GM21786 (cell line): ENCODE measurements at regions not wholly inside any gene's neighbourhood (a gene's known extent, or its start where the extent isn't known, plus 50 kb on each side); places are given as distances from the start of the nearest gene placed in this dataset.
A peak's percentile ranks its signal among the peaks of the same experiment; 100 is the strongest.
"Not testable (repeated sequence)": the region's sequence is repeated elsewhere in the genome, so short reads cannot be mapped to it uniquely, and the experiment has no call there.

Experiments
- ATAC-seq: cut with Tn5 transposase; IDR thresholded peaks from one replicate; pipeline ENCODE4 v1.9.1; 2021; ENCODE audit not compliant: unreplicated experiment

DNA sequence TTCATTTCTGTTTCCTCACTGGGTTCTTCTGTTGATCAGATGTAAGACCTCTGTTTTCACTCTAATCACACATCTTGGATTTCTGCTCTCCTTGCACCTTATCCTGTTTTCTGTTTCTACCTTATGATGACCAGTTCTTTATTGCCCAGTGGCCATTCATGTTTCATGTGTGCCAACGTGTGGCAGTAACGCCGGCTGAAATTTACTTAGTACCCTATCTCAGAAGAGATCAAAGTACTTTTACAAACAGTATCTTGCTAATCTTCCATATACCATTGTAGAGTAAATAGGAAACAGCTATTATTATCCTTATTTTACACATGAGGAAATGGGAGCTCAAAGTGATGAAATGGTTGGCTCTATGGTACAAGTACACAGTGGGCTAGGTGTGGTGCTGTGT lies 74.0 kb downstream of the GATA3 start:
- ATAC-seq, result no peak

DNA sequence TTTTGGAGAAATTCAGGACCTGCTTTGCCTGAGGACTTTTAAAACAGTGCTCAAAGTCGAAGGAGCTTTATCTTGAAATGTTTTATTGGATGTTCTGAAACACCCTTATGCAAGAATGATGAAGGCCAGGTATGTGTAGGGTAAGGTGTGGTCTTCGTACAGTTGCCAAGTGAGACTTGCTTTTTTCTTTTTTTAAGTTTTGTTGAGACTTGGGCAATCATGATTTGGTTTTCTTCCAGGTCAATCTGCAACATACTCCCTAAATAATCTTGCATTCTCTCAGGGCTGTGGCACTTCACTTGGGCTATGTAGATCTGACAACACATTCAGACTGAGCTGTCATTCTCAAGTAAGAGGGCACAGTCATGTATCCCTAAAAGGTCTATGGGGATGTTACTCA lies 75.0 kb downstream of the GATA3 start:
- ATAC-seq, result no peak

DNA sequence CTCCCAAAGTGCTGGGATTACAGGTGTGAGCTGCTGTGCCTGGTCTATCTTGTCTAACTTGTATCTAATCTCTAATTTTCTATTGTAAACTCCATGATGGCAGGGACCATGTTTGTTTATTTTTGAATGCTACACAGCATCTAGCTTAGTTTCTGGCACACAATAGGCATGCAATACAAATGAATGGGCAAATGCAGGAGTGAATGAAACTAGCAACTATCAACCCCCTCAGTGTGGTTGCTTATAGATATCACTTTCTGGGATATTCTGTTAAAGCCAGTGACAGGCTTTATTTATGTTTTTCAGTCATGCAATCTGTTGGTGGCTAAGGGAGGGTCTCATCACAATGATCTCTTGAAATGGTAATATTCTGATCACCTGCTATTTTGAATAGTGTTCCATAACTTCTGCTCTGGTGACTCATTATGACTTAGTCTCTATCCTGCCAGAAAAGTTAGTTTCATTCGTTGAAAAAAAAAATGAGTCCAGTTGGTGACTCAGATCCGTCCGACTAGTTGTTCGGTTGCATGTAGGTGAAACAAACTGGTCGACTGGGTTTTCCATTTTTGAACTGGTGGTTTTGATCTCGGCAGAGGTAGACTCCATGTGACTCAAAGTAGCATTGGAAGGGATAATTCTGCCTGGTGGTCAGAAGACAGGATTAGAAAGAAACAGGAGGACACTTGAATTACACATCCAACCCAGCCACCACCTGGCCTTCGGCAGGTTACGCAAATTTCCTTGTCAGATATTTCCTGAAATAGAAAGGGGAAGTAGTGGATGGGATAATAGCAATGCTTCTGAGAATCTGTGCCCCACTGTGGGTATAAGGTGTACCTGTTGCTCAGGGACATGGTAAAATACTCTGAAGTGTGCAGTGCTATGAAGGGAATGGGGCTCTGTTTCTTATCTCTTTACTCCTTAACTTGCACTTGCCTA lies 76.8 kb downstream of the GATA3 start:
- peak; percentile 45 for ATAC-seq

DNA sequence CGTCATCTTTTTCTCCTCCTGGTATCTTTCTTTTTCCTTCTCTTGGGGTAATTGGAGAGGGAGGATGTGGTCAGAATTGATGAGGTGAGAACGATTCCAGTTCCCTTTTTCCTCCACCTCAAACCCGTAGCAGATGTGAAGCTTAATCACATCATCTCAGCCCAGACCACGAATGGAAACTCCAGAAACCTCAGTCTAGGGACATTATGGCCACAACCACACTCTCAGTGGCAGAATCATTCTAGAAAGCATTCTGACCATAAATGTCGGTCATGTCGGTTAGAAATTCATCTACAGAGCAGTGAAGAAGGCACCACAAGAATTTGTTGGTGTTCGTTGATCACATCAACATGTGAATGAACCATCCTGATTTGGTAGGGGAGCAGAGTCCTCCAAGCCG lies 78.7 kb downstream of the GATA3 start:
- ATAC-seq, result peak; percentile 71

DNA sequence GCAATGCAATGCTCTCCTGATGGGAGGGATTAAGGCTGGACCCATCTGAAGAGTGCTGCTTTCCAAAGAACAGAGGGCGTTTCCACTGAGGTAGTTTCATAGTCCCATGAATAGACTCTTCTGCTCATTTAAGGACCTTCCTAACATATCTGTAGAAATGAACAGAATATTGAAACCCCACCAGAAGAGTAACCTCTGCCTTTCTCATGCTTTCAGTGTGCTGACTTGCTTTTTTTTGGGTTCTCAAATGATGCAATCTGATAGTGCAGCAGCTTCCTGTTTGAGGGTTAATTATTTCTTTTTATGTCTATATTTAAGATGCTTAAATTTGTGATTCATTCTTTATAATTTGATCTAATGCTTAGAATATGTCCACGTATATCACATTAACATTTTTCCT lies 82.2 kb downstream of the GATA3 start:
- no peak for ATAC-seq

DNA sequence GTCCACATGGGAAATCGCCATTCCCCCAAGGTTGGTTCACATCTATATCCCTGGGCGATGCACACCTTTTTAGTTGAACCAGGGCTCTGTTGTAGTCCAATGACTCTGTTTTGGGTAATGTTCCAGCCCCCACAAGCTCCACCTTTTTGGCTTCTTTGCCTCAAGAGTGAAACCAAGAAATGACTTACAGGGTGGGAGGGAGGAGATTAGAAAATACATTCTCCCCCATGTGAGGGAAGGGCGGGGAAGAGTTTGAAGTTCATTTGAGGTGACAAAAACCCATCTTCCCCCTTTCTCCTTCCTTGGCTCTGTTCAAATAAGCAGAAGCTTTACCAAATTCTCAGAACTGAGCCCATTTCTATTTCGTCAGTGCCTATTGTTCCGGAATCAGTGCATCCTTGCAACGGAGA lies 82.8 kb downstream of the GATA3 start:
- ATAC-seq, result no peak

DNA sequence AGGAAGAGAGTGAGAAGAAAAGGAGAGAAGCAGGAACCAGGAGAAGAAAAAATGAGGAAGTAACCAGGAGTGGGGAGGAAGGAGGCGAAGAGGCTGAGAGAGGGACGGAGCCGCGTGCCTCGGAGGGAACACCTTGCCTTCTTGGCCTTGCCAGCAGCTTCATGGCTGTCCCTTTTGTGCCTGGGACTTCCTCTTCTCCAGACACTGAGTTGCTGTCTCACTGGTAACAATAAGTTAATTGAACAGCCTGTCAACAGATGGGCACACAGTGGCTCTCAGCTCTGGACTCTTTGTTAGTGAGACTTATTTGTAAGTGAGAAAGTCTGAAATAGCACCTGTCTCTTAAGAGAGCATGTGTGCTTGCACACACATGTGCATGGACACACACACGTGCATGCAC lies 83.2 kb downstream of the GATA3 start:
- ATAC-seq, result no peak

DNA sequence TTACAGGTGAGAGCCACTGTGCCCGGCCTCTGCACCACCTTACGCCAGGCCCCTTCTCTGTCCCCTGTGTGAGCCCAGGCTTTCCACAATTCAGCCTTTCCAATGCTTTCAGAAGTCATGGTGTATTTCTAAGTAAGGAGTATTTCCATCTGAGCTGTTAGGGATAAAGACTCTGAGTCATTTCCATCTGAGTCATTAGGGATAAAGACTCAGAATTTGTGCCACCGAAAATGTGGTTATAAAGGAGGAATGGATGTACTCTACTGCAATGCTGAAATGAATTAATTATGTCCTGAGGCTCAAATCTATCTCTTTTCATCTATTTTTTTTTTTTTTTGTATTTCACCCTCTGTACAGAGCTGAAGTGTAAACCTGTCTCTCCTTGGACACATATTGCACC lies 84.0 kb downstream of the GATA3 start:
- ATAC-seq, result no peak

DNA sequence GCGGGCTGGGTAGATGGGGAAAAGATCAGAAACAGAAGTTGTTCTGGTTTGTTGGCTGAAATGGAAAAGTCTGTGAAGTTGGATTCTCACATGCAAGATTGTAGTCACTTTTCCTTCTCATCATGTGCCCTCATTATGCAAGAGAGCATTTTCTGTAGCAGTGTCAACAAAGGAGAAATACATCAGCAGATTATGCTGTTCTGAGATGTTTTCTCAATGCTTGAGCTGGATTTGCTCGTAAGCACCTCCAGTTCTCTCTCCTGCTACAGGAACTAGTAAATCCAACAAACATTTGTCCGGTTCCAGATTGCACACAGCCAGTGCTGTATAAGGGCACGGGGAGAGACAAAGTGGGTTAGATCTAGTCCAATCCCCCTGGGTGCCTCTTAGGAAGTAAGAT lies 90.0 kb downstream of the GATA3 start:
- no peak for ATAC-seq

DNA sequence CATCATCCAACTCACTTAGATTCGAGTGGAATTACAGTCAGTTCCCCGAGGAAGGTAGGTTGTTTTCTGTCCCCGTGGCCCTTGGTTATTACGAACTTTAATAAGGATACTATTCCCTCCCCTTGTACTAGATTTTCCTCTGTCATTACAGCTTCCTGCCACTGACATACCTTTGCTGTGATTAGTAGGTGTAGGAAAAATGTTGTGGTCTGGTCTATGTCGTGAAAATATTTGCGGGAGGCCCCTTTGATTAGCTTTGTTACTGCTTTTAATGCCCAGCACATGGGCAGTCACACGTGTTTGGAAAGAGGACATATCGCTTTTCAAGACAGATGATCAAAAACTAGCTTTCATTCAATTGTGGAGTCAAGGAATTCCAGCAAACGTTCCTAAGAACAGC lies 92.2 kb downstream of the GATA3 start:
- ATAC-seq, result no peak

DNA sequence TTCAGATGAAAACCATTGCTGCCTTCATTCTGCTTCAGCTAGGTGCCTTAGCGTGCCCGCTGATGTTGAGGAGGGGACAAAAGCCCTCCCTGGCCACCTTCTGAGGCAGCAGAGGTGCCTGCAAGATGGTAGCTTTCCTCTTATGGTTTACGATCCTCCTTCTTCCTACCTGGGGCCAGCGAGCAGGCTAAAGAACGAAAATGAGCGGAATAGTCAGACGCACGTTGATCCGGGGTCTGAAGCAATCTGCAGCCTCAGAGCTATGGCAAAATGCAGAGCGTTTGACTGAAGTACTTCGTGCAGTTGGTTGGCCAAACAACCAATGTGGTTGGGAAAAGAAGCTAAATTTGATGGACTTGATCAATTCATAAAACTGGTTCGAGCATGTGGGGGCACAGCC lies 95.5 kb downstream of the GATA3 start:
- no peak for ATAC-seq

DNA sequence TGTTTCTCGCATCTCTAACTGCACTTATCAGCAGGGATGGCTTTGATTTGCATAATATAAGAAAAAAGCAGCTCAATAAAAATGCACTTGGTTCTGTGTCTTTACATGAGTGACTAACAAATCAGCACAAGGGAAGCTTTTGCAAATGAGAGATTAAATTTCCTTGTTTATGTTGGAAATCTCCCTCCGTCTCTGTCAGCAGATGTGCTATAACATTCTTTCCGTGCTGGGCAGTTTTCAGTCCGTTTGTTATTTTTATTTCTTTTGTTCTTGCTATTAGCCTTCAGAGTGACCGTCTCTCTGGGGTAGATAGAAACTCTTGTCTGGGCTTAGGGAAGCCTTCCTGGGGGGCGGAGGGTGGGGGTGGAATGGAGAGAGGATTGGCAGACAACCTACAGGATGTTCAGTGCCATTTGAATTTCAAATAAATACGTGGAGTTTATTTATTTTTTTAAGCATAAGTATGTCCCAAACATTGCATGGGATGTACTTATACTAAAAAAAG lies 96.0 kb downstream of the GATA3 start:
- ATAC-seq, result no peak

DNA sequence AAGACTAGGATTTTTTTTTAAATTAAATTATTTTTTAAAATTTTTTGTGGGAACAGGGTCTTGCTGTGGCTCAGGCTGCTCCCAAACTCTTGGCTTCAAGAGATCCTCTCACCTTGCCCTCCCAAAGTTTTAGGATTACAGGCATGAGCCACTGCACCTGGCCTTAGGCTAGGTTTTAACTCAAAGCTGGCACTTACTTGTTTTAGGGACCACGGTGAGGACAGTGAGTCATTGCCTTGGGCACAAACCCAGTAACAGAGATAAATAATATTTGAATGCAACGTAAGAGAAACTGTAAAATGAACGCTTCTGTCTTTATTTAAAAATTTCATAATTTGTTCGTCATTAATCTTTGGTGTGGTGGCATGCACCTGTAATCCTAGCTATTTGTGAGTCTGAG lies 96.6 kb downstream of the GATA3 start:
- no peak for ATAC-seq

DNA sequence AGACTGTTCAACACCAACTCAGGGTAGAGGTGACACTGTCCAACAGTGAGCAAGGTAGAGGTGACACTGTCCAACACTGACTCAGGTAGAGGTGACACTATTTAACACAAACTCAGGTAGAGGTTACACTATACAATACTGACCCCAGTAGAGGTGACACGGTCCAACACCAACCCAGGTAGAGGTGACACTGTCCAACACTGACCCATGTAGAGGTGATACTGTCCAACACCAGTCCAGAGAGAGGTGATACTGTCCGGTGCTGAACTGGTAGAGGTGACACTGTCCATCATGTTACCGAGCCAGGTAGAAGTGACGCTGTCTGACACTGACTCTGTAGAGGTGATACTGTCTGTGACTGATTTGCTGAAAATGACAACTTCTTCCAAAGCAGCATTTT lies 102.4 kb downstream of the GATA3 start:
- ATAC-seq, result no peak

DNA sequence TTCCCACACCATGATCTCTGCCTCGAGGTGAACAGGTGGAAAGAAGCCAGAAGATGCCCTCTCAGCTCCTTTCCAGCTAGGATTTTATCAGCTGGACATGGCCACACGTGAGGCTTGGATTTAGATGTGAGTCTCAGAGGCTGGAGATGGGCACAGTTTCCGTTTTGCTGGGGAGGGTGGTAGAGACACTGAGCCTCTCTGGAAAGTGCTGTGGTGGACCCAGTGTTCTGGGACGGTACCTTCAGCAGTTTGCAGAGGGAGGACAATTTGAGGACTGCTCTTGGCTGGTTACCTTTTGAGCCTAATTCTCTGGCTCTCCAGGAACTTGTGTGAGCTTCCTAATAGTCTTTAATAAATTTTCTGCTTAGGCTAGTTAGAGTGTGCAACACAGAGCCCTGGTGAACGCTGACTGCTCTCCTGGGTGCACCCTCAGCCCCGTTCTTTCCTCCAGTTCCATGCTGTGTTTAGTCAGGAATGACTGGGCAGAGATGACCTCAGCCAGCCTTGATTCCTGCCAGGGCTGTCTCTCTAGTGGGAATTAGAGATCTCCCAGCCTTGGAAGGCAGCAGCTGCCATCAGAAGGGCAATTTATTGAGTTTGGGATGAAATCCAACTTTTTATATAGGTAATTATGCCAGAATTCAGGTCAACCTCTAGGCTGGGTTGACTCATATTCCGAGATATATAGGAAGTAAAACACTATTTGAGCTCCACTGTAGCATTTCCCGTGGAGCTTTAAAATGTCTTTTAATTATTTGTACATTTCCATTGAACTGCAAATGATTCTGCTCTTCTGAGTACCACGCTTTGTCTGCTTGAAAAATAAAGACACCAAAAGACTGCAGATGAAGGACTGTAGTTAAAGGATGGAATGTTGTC lies 103.9 kb downstream of the GATA3 start:
- ATAC-seq, result no peak

DNA sequence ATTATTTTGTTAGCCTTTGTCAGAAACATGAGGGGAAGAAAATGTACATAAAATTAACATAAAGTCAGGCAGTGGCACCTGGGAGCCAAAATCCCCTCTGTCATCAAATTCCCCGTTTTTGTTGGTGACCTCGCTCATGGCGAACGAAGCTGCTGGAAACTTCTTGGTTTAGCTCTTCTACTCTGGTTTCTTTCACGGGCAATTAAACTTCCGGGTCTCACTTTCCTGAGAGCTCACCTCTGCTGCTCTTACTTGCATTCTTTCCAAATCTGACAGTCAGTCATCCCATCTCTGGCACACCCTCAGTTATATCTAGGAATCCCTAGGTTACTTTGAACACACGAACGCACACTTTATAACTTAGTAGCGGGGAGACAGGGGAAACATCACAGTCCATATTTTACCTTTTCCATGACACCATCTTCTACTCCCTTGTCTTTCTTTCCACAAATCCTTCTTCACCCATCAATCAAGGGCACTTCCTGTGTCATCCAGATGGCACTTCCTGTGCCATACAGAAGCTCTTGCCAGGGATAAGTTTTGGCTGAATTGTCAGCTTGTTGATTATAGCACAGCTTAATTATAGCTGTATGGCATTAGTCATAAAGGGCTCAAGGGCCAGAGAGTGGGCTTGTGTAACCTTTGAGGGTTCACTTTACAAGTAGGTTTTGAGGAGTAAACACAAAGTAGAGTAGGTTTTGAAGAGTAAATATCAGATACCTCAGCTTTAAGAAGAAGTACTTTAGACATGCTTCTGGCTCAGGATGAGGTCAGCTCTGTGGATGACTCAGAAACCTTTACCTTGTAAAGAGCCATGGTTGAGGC lies 105.1 kb downstream of the GATA3 start:
- ATAC-seq, result no peak

DNA sequence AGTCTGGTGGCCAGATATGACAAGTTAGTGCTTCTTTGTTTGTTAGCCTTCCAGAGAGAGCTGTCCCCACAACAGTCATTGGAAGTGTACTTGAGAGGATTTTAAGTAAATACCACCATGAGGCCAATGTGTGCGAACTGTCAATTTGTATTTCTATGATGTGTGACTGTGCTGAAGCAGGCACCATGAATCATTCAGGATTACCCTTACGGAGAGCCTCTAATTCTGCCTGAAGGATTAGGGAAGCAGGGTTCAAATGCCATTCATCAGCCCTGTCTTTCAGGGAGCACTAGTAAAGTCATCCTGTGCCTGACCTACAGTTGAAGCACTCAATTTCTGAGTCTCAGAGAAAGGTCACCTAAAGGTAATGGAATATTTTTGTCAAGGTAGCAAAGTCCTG lies 109.3 kb downstream of the GATA3 start:
- no peak for ATAC-seq

DNA sequence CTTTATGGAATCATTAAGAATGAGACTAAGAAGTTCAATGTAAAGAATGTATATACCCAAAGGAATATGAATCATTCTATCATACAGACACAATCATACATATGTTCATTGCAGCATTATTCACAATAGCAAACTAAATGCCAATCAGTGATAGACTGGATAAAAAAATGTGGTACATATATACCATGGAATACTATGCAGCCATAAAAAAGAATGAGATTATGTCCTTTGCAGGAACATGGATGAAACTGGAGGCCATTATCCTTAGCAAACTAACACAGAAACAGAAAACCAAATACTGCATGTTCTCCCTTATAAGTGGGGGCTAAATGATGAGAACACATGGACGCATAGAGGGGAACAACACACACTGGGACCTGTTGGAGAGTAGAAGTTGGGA lies 110.2 kb downstream of the GATA3 start:
- not testable (repeated sequence) for ATAC-seq

DNA sequence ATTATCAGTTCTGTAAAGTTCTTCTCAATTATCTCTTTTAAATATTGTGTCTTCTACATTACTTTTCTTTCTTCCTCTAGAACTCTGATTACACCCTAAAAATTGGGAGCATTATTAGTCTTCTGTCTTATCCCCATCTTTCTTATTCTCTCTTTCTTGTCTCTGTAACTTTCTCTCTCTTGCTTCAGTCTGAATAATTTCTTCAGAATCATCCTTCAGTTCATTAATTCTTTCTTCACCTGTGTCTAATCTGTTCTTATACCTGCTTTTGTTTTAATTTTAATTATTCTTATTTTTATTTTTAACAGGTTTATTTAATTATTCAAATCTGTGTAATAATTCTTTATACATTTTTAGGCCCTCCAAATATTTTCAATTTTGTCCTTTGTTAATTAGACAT lies 114.3 kb downstream of the GATA3 start:
- no peak for ATAC-seq

DNA sequence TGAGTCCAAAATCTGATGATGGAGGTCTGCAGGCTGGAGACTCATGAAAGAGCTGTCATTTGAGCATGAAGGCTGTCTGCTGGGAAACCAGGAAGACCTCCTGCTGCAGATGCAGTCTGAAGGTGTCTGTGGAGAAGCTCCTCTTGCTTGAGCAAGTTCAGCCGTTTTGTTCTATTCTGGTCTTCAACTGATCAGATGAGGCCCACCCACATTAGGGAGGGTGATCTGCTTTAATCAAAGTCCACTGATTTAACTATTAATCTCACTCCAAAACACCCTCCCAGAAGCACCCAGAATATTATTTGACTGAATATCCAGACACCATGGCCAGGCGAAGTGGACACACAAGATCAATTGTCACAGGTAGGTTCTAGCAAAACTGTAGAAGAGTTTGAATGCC lies 116.5 kb downstream of the GATA3 start:
- no peak for ATAC-seq

DNA sequence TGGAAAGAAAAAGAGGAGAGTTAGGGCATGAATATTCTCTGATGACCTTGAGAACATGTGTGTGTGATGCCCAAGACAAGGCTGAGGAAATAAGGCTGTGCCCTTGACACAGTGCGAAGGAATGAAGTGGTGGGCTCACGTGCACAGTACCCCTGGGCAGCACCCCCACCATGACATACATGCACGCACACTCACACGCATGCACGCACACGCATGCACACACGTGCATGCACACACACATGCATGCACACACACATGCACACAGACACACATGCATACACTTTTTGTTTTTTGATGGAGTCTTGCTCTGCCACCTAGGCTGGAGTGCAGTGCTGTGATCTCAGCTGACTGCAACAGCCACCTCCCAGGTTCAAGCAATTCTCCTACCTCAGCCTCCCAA lies 118.1 kb downstream of the GATA3 start:
- no peak for ATAC-seq
